GM21576 (cell line): ENCODE measurements at regions not wholly inside any gene's neighbourhood (a gene's known extent, or its start where the extent isn't known, plus 50 kb on each side); places are given as distances from the start of the nearest gene placed in this dataset.
"Not testable (repeated sequence)": the region's sequence is repeated elsewhere in the genome, so short reads cannot be mapped to it uniquely, and the experiment has no call there.

Experiments
- ATAC-seq: cut with Tn5 transposase; IDR thresholded peaks from one replicate; pipeline ENCODE4 v1.9.1; 2021; ENCODE audit warnings: mild to moderate bottlenecking, moderate library complexity; ENCODE audit not compliant: unreplicated experiment

GRCh38 chr6:81051952-81052351 is 700.5 kb downstream of the TENT5A start:
- ATAC-seq, result no peak

GRCh38 chr6:81049425-81050042 is 702.9 kb downstream of the TENT5A start:
- ATAC-seq, result no peak

- no peak for ATAC-seq
Measured at GRCh38 chr6:81031416-81031815, 721.1 kb downstream of the TENT5A start.

GRCh38 chr6:81026041-81026553 is 726.4 kb downstream of the TENT5A start:
- no peak for ATAC-seq

- ATAC-seq, result no peak
Measured at GRCh38 chr6:81023709-81024108, 728.8 kb downstream of the TENT5A start.

GRCh38 chr6:81023007-81023582 is 729.4 kb downstream of the TENT5A start:
- ATAC-seq, result no peak

- ATAC-seq, result not testable (repeated sequence)
Measured at GRCh38 chr6:81017586-81017985, 734.9 kb downstream of the TENT5A start.

GRCh38 chr6:81003894-81004293 is 748.6 kb downstream of the TENT5A start:
- ATAC-seq, result no peak

- ATAC-seq, result no peak
Measured at GRCh38 chr6:81003156-81003555, 749.3 kb downstream of the TENT5A start.

- no peak for ATAC-seq
Measured at GRCh38 chr6:81002126-81002525, 750.4 kb downstream of the TENT5A start.

- no peak for ATAC-seq
Measured at GRCh38 chr6:80991316-80991715, 761.2 kb downstream of the TENT5A start.

- ATAC-seq, result no peak
Measured at GRCh38 chr6:80988892-80989291, 763.6 kb downstream of the TENT5A start.

GRCh38 chr6:80988286-80988685 is 764.2 kb downstream of the TENT5A start:
- ATAC-seq, result no peak

- ATAC-seq, result not testable (repeated sequence)
Measured at GRCh38 chr6:80981226-80981625, 771.3 kb downstream of the TENT5A start.

- ATAC-seq, result no peak
Measured at GRCh38 chr6:80976336-80976735, 776.1 kb downstream of the TENT5A start.

GRCh38 chr6:80974579-80974978 is 777.9 kb downstream of the TENT5A start:
- no peak for ATAC-seq

- no peak for ATAC-seq
Measured at GRCh38 chr6:80969439-80969838, 783.0 kb downstream of the TENT5A start.

GRCh38 chr6:80967609-80968008 is 784.9 kb downstream of the TENT5A start:
- no peak for ATAC-seq

GRCh38 chr6:80962382-80962781 is 790.1 kb downstream of the TENT5A start:
- no peak for ATAC-seq

- no peak for ATAC-seq
Measured at GRCh38 chr6:80961166-80961565, 791.3 kb downstream of the TENT5A start.

GRCh38 chr6:80959034-80959433 is 793.4 kb downstream of the TENT5A start:
- no peak for ATAC-seq

- ATAC-seq, result no peak
Measured at GRCh38 chr6:80956898-80957297, 795.6 kb downstream of the TENT5A start.

- ATAC-seq, result not testable (repeated sequence)
Measured at GRCh38 chr6:80952479-80952878, 800.0 kb downstream of the TENT5A start.
